ENCODE measurements at regions not wholly inside any gene's neighbourhood (a gene's known extent, or its start where the extent isn't known, plus 50 kb on each side); places are given as distances from the start of the nearest gene placed in this dataset.

DNA sequence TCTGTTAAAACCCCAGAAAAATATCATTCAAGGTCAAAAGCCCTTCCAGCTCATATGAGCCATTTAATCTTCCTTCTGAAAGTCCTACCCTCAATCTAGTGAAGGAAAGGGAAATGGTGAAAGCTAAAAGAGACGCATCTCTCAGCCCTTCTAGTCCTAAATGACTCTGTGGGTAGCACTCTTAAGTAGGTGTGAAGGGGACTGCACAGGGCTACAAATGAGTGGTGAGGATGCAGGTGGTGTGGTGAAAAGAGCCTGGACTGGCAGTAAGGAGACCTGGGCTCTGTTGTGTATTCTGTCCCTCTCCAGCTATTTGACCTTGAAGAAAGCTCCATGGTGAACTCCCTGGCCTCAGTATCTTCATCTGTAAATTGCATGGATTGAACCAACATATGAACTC is 671.8 kb upstream of the DIPK2B start:
- no peak for DNase-seq (ENCODE audit: low spot score)

DNA sequence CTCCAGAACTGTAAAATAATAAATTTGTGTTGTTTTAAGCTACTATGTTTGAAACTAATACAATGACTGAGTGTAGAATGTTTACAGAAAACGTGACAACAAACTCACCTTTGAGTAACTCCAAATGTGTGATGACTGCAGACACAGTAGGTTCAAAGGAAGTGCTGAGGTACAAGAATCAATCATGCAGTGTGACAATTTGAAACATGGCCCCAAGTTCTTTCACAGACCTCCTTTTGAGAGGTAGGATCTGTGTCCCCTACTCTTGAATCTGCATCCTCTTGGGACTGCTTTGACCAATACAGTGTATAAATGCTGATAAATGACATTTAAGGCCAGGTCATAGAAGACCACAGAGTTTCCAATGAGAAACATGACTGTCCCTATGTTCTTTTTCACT is 667.7 kb upstream of the DIPK2B start:
- DNase-seq (ENCODE audit: low spot score): no peak

DNA sequence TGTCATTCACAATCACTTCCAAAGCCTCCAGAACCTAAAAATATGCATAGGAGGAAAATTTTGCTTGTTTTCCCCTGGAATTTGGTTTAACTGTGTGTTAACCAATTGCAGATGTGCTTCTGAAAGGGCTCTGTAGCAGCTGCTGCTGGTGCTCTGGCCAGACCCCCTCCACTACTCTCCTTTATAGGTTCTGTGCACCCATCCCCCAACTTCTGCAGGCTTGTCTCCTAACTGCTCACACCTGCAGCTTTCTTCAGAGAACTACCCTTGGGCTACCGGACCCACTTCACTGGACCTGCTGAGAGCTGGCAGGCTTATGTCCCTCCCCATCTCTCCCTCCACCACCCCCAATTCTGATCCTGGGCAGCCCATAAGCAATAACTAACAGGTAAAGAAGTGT is 662.1 kb upstream of the DIPK2B start:
- no peak for DNase-seq (ENCODE audit: low spot score)

DNA sequence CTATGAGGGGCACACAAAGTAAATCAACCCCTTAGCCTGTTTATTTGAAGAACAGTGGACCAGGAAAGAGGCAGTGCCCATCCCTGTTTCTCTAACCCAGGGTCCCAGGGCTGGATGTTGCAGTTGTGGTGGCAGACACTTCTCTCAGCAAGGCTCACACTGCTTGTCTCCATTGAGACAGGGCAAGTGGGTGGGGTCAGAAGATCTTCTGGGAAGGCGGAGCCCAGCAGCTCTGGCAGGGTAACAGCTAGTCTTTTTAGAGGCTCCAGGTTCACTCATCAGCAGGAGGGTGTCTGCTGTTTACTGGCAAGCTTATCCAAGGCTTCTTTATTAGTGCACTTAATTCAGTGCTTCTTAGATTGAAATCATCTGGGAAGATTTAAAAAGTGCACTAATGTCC is 659.8 kb upstream of the DIPK2B start:
- DNase-seq (ENCODE audit: low spot score): no peak

DNA sequence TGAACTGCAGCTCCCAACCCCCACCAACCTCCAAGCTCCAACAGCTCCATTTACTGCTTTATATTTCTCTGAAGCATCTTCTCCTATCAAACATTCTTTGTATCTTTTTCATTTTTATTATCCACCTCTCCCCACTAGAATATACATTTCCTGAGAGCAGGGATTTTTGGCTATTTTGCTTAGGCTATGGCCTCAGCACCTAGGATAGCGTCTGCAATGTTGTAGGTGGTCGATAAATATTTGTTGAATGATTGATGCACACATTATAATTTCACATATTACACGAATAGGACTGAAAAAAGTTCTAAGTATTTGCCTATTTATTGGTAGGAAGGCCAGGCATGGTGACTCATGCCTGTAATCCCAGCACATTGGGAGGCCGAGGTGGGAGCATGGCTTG is 658.7 kb upstream of the DIPK2B start:
- no peak for DNase-seq (ENCODE audit: low spot score)

DNA sequence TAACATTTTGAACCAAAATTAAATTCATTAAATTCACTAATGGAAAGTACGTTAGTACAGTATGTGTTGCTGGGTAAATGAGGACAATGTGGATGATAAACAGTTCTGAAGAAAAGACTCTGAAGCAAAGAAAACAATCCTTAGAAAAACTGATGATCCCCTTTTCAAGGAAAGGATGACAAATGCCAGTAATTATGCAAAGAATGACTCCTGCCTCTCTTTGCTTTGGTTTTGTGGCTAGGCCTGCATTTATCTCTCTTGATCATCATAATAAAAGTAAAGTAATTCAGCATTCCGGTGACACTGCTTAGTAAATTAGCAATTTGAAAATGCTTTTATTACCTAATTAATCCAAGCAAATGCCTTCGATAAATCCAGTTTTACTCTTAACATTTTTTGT is 652.2 kb upstream of the DIPK2B start:
- no peak for DNase-seq (ENCODE audit: low spot score)

DNA sequence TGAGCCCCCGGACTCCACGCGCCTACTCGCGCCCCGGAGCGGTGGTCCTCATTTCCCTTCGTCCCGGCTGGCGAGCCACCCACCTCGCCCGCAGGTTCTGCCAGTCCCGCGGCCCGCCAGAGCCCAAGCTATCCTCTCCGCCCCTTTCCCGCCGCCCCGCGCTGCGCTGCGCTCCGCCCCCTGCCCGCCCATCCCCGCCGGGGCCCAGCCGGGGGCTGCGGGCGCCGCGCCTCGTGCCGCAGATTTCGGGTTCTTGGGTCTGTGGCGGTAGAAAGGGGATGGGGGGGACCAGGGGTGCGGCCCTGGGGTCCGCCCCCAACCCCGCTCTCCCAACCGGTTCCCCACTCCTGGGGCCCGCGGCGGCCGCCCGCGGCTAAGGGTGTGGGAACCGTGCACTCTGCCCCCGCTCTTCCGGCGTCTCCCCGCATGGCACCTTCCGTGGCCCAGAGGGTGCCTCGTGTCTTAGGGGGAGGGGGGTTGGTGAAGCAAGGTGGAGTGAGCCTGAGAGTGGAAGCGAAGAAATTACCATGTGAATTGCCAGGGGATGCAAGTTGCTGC is 650.8 kb upstream of the DIPK2B start:
- DNase-seq (ENCODE audit: low spot score): no peak

DNA sequence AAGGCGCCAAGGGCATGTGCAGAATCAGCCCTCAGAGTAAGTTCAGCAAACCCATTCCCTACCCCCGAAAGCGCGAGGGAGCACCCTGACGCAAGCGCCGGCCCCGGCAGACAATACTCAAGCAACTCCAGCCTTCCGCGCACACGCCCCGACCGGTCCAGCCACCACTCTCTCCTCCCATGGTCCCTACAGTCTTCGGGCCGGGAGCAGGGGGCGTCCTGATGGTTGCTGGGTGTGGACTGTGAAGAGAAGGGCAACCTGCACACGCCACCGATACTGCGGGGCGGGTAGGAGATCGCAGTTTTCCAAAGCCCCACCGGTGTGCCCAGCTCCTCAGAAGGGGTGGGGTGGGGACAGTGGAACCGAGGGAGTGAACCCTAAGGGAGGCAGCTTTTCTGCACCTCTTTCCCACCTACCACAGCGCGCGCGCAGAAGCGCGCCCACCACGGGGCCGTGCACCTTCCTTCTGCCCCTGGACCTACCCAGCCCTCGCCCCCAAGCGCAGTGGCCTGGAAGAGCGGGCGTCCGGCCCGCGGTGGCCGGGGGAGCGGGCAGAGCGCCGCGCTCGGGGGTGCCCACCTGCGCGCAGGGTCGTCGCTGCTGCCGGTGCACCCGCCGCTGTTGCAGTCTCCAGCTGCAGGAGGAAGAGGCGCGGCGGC is 650.2 kb upstream of the DIPK2B start:
- DNase-seq (ENCODE audit: low spot score): no peak

DNA sequence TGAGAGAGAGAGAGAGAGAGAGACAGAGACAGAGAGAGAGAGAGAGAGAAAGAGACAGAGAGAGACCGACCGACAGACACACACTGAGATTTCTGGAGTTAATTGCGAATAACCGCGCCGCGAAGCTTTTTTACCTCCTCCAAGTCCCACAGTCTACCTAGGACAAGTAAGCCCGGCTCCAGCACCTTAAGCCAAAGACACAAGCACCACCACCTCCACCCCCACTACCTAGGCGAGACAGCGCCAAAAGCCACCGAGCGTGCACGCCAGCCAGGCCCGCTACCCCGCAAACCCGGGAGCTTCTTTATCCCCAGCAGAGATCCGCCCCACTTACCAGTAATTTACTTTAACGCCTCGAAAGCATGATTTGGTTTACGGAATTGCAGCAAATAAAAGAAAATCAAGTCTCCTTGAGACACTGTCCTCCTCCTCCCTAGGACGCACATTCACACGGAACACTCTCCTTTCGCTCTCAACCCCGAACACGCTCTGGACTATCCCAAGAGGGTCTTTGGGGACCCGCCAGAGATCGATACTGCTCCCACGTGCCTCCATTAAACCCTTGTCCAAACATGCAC is 649.6 kb upstream of the DIPK2B start:
- no peak for DNase-seq (ENCODE audit: low spot score)

DNA sequence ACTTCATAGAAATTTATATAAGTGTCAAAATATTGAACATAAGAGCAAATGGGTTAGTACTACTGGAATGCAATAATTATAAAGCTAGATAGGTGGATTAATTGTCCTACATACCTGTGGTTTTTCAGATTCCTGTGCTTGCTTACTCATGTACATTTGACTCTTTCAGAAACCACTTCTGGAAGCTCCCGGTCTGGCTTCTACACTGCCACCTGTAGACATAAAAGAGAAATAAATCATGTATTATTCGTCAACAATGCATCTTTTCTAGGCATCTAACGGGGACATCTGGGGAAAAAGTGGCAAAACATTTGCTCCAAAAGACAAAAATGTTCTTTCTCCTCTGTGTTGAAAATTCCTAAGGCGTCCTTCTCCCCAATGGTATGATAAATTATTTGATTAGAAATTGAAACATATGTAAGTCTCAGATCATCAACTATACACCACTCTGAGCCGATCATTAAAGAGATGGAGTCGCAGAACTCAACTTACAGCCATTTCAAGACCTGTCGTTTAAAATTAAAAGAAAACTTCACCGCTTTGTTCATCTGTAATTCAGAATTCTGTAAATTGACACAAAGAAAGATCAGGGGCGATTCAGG is 648.7 kb upstream of the DIPK2B start:
- DNase-seq (ENCODE audit: low spot score): no peak

DNA sequence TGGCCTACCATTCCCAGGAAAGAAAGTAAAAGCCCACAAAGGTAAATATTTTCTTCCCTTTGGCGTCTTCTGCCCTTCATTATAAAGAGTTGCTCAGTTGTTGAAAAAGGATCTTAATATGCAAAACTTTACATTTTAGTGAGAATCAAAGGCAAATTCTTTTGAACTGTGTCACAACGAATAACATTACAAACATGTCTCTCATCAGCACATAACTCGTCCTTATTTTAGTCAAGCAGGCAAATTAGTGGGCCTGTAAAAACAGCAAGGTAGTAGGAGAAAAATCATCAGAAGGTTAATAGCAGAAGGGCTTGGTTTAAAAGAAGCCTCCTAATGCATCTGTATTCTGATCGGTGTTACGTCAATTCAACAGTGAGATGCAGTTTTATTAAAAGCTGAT is 647.3 kb upstream of the DIPK2B start:
- no peak for DNase-seq (ENCODE audit: low spot score)

DNA sequence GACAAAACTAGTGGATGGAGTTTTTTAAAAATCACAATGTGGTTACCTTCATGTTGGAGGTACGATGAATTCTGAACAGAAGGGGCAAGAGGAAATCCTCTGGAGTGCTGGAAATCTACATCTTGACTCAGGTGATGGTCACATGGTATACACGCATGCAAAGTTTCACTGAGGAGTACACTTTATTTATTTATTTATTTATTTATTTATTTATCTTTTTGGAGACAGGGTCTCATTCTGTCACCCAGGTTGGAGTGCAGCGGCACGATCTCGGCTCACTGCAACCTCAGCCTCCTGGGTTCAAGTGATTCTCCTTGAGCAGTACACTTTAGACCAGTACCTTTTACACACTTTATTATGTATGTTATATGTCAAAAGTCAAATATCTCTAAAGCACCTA is 645.7 kb upstream of the DIPK2B start:
- DNase-seq (ENCODE audit: low spot score): no peak

DNA sequence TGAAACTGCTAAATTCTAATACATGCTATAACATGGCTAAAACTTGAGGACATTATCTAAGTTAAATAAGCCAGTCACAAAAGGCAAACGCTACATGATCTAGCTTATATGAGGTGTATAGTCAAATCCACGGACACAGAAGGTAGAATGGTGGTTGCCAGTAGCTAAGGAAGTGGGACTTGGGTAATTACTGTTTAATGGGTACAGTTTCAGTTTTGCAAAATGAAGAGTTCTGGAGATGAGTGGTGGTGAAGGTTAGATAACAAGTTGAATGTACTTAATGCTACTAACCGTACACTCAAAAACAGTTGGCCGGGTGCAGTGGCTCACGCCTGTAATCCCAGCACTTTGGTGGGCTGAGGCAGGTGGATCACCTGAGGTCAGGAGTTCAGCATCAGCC is 644.5 kb upstream of the DIPK2B start:
- no peak for DNase-seq (ENCODE audit: low spot score)

DNA sequence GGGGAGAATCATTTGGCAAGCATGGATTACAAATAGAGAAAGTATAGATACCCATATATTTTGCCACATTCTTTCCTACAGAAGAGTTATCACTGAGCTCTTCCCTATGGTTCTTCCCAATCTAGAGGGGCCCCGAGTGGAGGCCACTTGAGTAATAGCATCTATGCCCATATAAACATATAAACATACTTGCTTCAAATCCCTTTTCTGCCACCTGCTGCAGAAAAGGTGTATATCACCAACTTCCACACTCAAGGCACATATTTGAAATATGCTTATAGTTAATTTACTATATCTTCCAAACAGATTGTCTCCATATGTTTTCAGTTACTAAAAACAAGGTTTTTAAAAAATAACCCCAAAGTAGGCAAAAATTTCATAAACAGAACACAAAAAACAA is 642.8 kb upstream of the DIPK2B start:
- no peak for DNase-seq (ENCODE audit: low spot score)

DNA sequence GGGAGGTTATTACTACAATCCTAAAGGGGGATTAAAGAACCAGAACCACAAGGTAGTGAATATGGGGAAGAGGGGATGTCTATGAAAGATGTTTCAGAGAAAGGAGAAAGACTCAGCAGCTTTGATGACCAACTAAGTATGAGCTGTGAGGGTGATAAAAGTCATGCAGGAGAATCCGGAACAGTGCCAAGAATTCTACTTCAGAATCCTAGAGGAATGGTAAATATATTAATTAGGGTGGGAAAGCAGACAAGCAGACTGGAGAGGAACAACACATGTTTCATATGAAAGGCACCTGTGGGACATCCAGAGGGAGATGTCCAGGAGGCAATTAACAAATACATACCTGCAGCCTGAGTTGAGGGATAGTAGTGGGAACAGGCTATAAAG is 642.2 kb upstream of the DIPK2B start:
- DNase-seq (ENCODE audit: low spot score): no peak

DNA sequence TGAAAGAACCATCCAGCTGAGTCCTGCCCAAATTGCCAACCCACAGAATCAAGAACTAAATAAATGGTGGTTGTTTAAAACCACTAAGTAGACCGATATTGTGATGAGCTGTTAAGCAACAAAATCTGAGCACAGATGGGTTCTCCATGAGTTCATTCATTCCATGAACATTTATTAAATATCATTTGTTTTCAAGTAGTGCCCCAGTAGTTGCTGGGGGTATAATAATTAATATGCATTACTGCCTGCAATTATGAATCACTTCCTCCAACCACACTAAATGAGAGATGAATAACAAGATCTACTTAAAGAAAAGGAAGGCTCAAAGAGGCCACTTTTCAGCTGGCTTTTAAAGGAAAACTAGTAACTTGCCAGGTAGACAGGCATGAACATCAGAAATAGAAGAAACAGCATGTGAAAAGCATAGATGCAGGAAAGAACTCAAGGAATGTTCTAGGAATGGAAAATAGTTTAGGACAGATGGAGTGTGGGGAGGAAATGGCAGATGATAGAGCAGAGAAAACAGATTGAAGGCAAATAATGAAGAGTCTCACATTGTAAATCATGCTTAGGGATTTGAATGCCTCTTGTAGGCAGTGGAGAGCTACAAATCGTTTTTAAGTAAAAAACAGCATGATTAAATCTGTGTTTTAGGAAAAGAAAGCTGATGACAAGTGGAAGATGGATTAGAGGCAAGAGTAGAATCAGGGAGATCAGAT is 641.7 kb upstream of the DIPK2B start:
- DNase-seq (ENCODE audit: low spot score): no peak

DNA sequence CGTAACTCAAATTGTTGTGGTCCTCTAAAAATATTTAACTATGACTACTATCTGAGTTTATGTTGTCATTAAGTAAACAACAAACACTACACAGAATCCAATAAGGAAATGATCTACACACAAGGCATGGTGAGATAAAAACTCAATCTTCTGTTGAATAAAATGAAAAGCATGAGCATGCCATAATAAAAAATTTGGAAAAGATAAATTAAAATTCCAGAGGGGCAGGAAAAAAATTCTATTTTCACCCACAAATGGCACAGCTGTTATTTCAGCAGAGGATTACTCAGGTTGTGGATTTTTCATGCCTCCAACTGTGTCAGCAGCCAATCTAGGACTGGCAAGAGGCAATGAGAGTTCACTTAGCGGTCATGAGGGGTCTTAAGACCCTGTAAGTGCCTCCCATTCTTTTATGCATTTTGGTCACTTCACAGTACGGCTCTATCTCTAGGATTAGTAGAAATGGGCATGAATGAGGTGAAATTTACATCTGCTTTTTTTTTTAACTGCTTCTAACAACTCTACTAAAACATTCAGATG is 639.8 kb upstream of the DIPK2B start:
- no peak for DNase-seq (ENCODE audit: low spot score)

DNA sequence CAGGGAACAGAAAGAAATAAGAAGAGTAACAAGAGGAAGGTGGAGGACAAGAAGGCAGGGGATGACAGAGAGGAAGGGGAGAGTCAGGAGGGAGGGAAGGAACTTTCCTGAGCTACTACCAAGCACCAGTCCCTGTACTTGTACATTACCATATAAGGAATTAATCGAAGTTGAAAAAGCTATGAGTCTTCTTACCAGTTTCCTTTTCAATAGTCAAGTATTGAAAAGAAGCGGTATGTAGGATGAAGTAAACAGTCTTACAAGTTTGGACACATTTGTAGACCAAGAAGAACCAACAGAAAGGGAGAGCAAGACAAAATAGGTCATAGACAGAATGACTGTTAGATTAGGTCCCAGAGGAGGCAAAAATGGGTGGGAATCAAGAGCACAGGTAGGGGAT is 629.7 kb upstream of the DIPK2B start:
- DNase-seq (ENCODE audit: low spot score): no peak

DNA sequence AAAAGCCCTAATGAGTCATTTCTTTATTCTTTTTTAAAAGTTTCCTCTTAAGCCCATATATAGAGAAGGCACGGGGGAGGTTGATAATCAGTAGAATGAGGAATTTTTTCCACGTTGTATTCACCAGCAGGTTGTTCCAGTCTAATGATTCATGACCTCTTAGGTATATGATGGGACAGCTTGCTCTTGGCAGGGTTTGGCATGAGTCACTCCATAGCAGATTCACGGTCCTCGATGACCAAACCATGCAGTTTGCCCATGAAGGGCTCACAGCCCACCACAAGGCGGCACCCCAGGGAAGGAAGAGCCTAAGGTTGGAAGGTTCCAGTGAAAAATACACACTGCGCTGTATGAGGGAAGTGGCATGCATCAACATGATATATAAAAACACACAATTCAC is 623.8 kb upstream of the DIPK2B start:
- DNase-seq (ENCODE audit: low spot score): no peak

DNA sequence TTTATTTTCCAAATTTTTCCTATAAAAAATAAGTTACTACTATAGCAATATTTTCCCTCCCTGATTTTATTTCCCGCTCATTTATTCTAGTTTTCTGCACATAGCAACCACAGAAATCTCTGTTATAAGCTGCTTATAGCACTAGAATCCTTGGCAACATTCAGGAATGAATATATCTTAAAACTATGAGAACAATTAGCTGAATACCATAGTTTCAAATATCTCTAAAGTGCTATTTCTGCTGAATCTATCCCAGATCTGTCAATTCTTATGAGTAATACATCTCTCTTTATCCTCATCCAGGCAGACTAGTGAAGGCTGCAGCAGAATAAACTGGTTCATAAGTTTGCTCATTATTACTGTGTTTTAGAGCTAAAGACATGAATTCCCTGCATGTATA is 622.9 kb upstream of the DIPK2B start:
- no peak for DNase-seq (ENCODE audit: low spot score)

DNA sequence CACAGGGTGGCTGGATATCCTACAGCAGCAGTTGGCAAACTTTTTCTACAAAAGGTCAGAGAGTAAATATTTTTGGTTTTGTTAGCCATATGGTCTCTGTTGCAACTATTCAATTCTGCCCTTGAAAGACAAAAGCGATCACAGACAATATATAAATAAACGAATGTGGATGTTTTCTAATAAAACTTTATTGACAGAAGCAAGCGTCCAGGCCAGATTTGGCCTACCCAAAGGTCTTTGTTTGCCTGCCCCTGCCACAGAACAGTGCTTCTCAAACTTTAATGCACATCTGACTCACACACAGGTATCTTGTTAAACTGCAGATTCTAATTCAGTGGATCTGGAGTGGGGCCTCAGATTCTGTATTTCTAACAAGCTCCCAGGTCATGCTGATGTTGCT is 621.4 kb upstream of the DIPK2B start:
- DNase-seq (ENCODE audit: low spot score): no peak

DNA sequence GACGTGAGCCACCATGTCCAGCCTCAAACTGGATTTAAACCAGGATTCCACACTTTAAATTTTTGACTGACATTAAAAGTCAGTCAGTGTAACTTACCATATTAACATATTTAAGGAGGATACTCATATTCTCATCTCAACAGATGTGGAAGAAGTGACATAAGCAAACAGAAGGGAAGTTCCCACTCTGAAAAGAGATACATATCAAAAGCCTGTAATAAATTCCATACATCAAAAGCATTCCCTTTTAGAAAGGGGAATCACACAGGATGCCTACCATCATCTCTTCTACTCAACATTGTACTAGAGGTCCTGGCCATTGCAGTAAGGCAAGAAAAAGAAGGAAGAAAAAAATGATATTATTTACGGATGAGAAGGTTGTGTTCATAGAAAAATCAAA is 618.2 kb upstream of the DIPK2B start:
- DNase-seq (ENCODE audit: low spot score): no peak

DNA sequence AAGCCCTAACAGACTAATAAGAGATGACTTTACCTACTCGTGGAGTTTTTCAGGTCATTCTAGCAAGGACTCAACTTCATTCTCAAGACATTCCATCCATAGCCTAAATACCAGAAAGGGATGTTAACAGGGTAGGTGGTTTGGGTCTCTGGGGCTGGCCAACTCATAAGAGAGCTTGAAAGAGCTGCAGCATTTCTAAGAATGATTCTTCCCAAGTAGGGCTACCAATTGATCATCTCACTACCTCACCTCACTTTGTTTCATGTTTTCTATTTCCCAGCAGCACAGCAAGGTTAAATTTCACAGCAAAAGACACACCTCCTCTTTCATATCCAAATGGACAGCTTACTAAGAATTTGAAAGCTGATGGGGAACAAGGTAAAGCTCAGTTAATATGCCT is 614.8 kb upstream of the DIPK2B start:
- DNase-seq (ENCODE audit: low spot score): no peak
